SU-DHL-6 (cell line): ENCODE measurements at regions not wholly inside any gene's neighbourhood (a gene's known extent, or its start where the extent isn't known, plus 50 kb on each side); places are given as distances from the start of the nearest gene placed in this dataset.
"Not testable (repeated sequence)": the region's sequence is repeated elsewhere in the genome, so short reads cannot be mapped to it uniquely, and the experiment has no call there.

Source experiments
- EZH2phosphoT487 ChIP-seq: fragments of 200-600 bp; sonication (generic), shearing (Covaris generic); conservative IDR thresholded peaks from 2 replicates; pipeline ENCODE4 v1.6.1; 2018; ENCODE audit warnings: mild to moderate bottlenecking, antibody characterized with exemption, low read length, moderate library complexity, mixed read lengths
- TF ChIP-seq, protein P1 (sequence below): fragments of 200-600 bp; sonication (generic); IDR thresholded peaks from one replicate; pipeline ENCODE4 v1.5.1; 2017; ENCODE audit warnings: antibody characterized with exemption, mild to moderate bottlenecking, low read length, moderate library complexity; ENCODE audit not compliant: insufficient read depth, poor library complexity, severe bottlenecking

DNA sequence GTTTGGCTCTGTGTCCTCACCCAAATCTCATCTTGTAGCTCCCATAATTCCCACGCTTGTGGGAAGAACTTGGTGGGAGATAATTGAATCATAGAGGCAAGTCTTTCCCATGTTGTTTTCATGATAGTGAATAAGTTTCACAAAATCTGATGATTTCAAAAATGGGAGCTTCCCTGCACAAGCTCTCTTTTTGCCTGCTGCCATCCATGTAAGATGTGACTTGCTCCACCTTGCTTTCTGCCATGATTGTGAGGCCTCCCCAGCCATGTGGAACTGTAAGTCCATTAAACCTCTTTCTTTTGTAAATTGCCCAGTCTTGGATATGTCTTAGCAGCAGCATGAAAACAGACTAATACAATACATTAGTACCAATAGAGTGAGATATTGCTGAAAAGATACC is 154.9 kb downstream of the DUSP10 start:
- TF ChIP-seq, protein P1, sequence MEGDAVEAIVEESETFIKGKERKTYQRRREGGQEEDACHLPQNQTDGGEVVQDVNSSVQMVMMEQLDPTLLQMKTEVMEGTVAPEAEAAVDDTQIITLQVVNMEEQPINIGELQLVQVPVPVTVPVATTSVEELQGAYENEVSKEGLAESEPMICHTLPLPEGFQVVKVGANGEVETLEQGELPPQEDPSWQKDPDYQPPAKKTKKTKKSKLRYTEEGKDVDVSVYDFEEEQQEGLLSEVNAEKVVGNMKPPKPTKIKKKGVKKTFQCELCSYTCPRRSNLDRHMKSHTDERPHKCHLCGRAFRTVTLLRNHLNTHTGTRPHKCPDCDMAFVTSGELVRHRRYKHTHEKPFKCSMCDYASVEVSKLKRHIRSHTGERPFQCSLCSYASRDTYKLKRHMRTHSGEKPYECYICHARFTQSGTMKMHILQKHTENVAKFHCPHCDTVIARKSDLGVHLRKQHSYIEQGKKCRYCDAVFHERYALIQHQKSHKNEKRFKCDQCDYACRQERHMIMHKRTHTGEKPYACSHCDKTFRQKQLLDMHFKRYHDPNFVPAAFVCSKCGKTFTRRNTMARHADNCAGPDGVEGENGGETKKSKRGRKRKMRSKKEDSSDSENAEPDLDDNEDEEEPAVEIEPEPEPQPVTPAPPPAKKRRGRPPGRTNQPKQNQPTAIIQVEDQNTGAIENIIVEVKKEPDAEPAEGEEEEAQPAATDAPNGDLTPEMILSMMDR: not testable (repeated sequence)
- not testable (repeated sequence) for TF ChIP-seq EZH2phosphoT487
